ENCODE measurements at regions not wholly inside any gene's neighbourhood (a gene's known extent, or its start where the extent isn't known, plus 50 kb on each side); places are given as distances from the start of the nearest gene placed in this dataset.

DNA sequence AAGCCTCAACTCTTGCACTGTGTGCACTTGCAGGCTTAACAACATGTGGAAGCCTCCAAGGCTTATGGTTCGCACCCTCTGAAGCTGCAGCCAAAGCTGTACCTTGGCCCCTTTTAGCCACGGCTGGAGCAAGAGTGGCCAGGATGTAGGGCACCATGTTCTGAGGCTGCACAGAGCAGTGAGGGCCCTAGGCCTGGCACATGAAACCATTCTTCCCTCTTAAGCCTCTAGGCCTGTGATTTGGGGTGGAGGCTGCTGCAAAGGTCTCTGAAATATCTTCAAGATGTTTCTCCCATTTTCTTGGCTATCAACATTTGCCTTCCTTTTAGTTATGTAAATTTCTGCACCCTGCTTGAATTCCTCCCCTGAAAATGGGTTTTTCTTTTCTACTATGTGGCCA is 161.9 kb upstream of the SPATS2L start:
- 83 to 93% methylated on average over 2 of the region's 2 CpGs for WGBS, 2 donors
- no peak overlapping the region for H3K27ac ChIP-seq
- TF ChIP-seq POLR2A (IDR thresholded peaks at IDR 0.05), result no peak
- TF ChIP-seq CTCF (IDR thresholded peaks at IDR 0.05), result no peak
- TF ChIP-seq EP300 (IDR thresholded peaks at IDR 0.05), result no peak
- peaks cover 0 to 3% (median 0%) of the 10 kb centered on the region in 4 donors for H3K9me3 ChIP-seq
- no peaks in the 10 kb centered on the region for H3K27me3 ChIP-seq
- no peak overlapping the region for H3K4me3 ChIP-seq
- no peaks in the 10 kb centered on the region for H3K36me3 ChIP-seq
- H3K4me1 ChIP-seq, result no peaks in the 10 kb centered on the region
- no peak for DNase-seq (ENCODE audit: low spot score in 2 of 2)

GRCh38 chr2:200146501-200146900 is 160.0 kb upstream of the SPATS2L start:
- TF ChIP-seq POLR2A (IDR thresholded peaks at IDR 0.05), result no peak
- no peak for TF ChIP-seq EP300 (IDR thresholded peaks at IDR 0.05)
- no peak for TF ChIP-seq CTCF (IDR thresholded peaks at IDR 0.05)
- 88 to 89% methylated on average over 3 of the region's 3 CpGs for WGBS, 2 donors
- DNase-seq (ENCODE audit: low spot score in 2 of 2), result no peak
- H3K27me3 ChIP-seq, result no peaks in the 10 kb centered on the region
- H3K4me1 ChIP-seq, result no peaks in the 10 kb centered on the region
- peaks cover 0 to 18% (median 5%) of the 10 kb centered on the region in 4 donors for H3K9me3 ChIP-seq
- no peak overlapping the region for H3K4me3 ChIP-seq
- H3K36me3 ChIP-seq, result no peaks in the 10 kb centered on the region
- no peak overlapping the region for H3K27ac ChIP-seq

GRCh38 chr2:200147371-200147770 is 159.1 kb upstream of the SPATS2L start:
- 63 to 64% methylated on average over 2 of the region's 2 CpGs for WGBS, 2 donors

GRCh38 chr2:200148366-200148765 is 158.1 kb upstream of the SPATS2L start:
- Histone ChIP-seq H3K36me3 (no peaks in the 10 kb centered on the region), H3K4me1 (no peaks in the 10 kb centered on the region), H3K9me3 (peaks cover 0 to 21% (median 5%) of the 10 kb centered on the region in 4 donors), H3K4me3 (no peak overlapping the region), H3K27me3 (no peaks in the 10 kb centered on the region), H3K27ac (no peak overlapping the region)
- DNase-seq (ENCODE audit: low spot score in 2 of 2), result no peak
- 59 to 80% methylated on average over 2 of the region's 2 CpGs for WGBS, 2 donors
- TF ChIP-seq POLR2A (IDR thresholded peaks at IDR 0.05) (no peak), CTCF (IDR thresholded peaks at IDR 0.05) (no peak), EP300 (IDR thresholded peaks at IDR 0.05) (no peak)

More at GRCh38 chr2:200147371-200147770, 159.1 kb upstream of the SPATS2L start:
- Histone ChIP-seq H3K27ac (no peak overlapping the region), H3K9me3 (peaks cover 0 to 21% (median 5%) of the 10 kb centered on the region in 4 donors), H3K27me3 (no peaks in the 10 kb centered on the region), H3K4me3 (no peak overlapping the region), H3K4me1 (no peaks in the 10 kb centered on the region), H3K36me3 (no peaks in the 10 kb centered on the region)
- TF ChIP-seq POLR2A (IDR thresholded peaks at IDR 0.05) (no peak), CTCF (IDR thresholded peaks at IDR 0.05) (no peak), EP300 (IDR thresholded peaks at IDR 0.05) (no peak)
- no peak for DNase-seq (ENCODE audit: low spot score in 2 of 2)

- DNase-seq (ENCODE audit: low spot score in 2 of 2), result no peak
- TF ChIP-seq CTCF (IDR thresholded peaks at IDR 0.05), result no peak
- no peak for TF ChIP-seq EP300 (IDR thresholded peaks at IDR 0.05)
- TF ChIP-seq POLR2A (IDR thresholded peaks at IDR 0.05), result no peak
- Histone ChIP-seq H3K27me3 (no peaks in the 10 kb centered on the region), H3K9me3 (peaks cover 0 to 18% (median 5%) of the 10 kb centered on the region in 4 donors), H3K36me3 (no peaks in the 10 kb centered on the region), H3K4me1 (peaks cover 0 to 2% (median under 1%) of the 10 kb centered on the region in 4 donors), H3K4me3 (no peak overlapping the region), H3K27ac (no peak overlapping the region)
- 90 to 95% methylated on average over 1 of the region's 1 CpG for WGBS, 2 donors
Observed at GRCh38 chr2:200150411-200151086, 155.9 kb upstream of the SPATS2L start.

Measured in tibial nerve (tissue), 4 donors.